ENCODE measurements at regions not wholly inside any gene's neighbourhood (a gene's known extent, or its start where the extent isn't known, plus 50 kb on each side); places are given as distances from the start of the nearest gene placed in this dataset.

GRCh38 chr3:82145742-82146141 is 384.3 kb upstream of the GBE1 start:
- ChIA-PET POLR2A (no interaction called here), CTCF (interaction anchor here (3.9 kb wide), 1 partner anchor 12 kb away, joined by 22 read pairs; no protein-coding TSS in a partner anchor)
- H3K9me3 ChIP-seq = no peaks in the 10 kb centered on the region
- DNase-seq (ENCODE audit: low read depth in 1 of 2, low spot score in 1 of 2) = no peak
- no peaks in the 10 kb centered on the region for H3K4me1 ChIP-seq
- no peak for FAIRE-seq
- H3K4me3 ChIP-seq = no peak overlapping the region
- no peak overlapping the region for H3K4me2 ChIP-seq
- 73% methylated on average over 2 of the region's 2 CpGs for WGBS (ENCODE audit: missing lambda C conversion rate)
- ATAC-seq = no peak
- no peak overlapping the region for H3K27ac ChIP-seq
- TF ChIP-seq JUN (IDR thresholded peaks at IDR 0.05) (no peak), CHD4 (IDR thresholded peaks at IDR 0.05; ENCODE audit: borderline replicate concordance) (no peak), PHF8 (IDR thresholded peaks at IDR 0.05; ENCODE audit: borderline replicate concordance, low read depth) (no peak), POLR2A (IDR thresholded peaks at IDR 0.05; ENCODE audit: low read length) (no peak), POLR2AphosphoS2 (conservative IDR thresholded peaks at IDR 0.05; ENCODE audit: low read length) (no peak), HOXB5 (CRISPR knock-in tag; IDR thresholded peaks at IDR 0.05) (no peak)
- TF ChIP-seq, protein P1, sequence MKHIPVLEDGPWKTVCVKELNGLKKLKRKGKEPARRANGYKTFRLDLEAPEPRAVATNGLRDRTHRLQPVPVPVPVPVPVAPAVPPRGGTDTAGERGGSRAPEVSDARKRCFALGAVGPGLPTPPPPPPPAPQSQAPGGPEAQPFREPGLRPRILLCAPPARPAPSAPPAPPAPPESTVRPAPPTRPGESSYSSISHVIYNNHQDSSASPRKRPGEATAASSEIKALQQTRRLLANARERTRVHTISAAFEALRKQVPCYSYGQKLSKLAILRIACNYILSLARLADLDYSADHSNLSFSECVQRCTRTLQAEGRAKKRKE (CRISPR knock-in tag; IDR thresholded peaks at IDR 0.05; ENCODE audit: low read depth) = no peak
- TF ChIP-seq, protein P2, sequence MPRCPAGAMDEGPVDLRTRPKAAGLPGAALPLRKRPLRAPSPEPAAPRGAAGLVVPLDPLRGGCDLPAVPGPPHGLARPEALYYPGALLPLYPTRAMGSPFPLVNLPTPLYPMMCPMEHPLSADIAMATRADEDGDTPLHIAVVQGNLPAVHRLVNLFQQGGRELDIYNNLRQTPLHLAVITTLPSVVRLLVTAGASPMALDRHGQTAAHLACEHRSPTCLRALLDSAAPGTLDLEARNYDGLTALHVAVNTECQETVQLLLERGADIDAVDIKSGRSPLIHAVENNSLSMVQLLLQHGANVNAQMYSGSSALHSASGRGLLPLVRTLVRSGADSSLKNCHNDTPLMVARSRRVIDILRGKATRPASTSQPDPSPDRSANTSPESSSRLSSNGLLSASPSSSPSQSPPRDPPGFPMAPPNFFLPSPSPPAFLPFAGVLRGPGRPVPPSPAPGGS (IDR thresholded peaks at IDR 0.05) = no peak

DNA sequence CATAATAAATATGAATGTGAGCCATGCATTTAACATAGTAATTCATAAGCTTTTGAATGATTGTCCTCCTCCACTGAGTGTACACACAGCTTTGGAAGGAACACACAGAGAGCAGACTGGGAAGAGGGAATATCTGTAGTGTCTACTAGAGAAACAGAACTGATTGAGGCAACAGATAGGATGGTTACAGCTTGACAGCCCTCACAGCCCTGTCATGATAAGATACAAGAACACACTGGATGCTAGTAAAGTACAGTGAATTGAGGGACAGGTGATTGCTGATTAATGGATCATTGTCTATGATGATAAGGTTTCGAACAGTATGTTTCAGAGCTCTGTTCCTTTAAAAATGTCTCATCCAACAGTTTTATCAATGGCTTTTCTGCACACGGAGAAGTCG is 383.4 kb upstream of the GBE1 start:
- no peak overlapping the region for H3K4me3 ChIP-seq
- no peak for DNase-seq (ENCODE audit: low read depth in 1 of 2, low spot score in 1 of 2)
- POLR2A ChIA-PET = no interaction called here
- no peaks in the 10 kb centered on the region for H3K9me3 ChIP-seq
- no peak overlapping the region for H3K4me2 ChIP-seq
- WGBS (ENCODE audit: missing lambda C conversion rate) = 46% methylated on average over 3 of the region's 3 CpGs
- CTCF ChIA-PET = interaction anchor here (1.5 to 3.9 kb wide), 2 partner anchors 11 to 12 kb away, joined by 3 to 22 read pairs; no protein-coding TSS in a partner anchor
- H3K4me1 ChIP-seq = no peaks in the 10 kb centered on the region
- H3K27ac ChIP-seq = no peak overlapping the region
- no peak for TF ChIP-seq EHF (CRISPR knock-in tag; IDR thresholded peaks at IDR 0.05)
- no peak for TF ChIP-seq MAX (IDR thresholded peaks at IDR 0.05)
- no peak for TF ChIP-seq SMC3 (IDR thresholded peaks at IDR 0.05)
- no peak for TF ChIP-seq RAD21 (conservative IDR thresholded peaks at IDR 0.05 in 1 of 2, IDR thresholded peaks at IDR 0.05 in 1 of 2)
- no peak for TF ChIP-seq KDM1A (IDR thresholded peaks at IDR 0.05; ENCODE audit: low read depth)
- no peak for TF ChIP-seq PHF8 (IDR thresholded peaks at IDR 0.05; ENCODE audit: borderline replicate concordance, low read depth)
- TF ChIP-seq RNF2 (IDR thresholded peaks at IDR 0.05; ENCODE audit: borderline replicate concordance, low read depth) = no peak
- TF ChIP-seq EHMT2 (IDR thresholded peaks at IDR 0.05; ENCODE audit: low read depth) = no peak
- no peak for TF ChIP-seq TP53 (CRISPR knock-in tag; IDR thresholded peaks at IDR 0.05)
- no peak for TF ChIP-seq JUN (IDR thresholded peaks at IDR 0.05)
- no peak for TF ChIP-seq MYC (IDR thresholded peaks at IDR 0.05; ENCODE audit: borderline replicate concordance, low read length)
- no peak for ATAC-seq
- no peak for FAIRE-seq

DNA sequence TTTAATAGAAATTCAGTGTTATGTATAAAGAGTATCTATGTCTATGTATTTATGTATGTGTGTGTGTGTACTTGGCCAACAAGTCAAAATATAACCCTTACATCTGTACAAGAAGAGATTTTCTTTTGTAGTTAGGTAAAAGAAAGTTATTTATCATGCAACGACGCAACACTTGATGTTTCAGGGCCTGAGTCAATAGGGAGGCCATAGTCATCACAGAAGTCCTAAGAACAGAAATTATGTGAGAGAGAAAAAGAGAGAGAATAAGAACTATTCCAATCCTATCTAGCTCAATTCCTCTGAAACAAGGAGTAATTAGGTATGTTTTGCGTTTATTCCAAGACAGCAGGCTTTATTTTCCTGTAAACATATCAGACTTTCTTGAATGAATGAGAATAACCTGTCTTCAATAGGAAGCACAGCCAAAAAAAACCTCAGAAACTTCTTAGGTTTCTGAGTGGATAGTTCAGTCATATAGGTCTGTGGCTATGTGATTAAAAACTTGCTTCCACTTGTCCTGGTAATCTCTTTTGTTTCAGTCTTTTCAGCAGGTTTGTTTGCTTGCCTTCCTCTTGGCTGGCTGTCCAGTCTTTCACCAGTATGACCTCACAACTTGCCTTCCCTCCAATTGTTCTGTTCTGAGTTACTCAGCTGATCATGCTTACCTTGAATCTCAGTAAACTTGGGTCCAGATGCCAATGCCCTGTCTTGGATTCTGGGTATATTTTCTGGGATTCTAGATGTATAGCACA is 382.4 kb upstream of the GBE1 start:
- Histone ChIP-seq H3K4me3 (no peak overlapping the region), H3K9me3 (no peaks in the 10 kb centered on the region), H3K4me2 (no peak overlapping the region), H3K4me1 (no peaks in the 10 kb centered on the region), H3K27ac (no peak overlapping the region)
- ChIA-PET POLR2A (no interaction called here), CTCF (interaction anchor here (1.5 to 3.9 kb wide), 2 partner anchors 11 to 13 kb away, joined by 3 to 22 read pairs; no protein-coding TSS in a partner anchor)
- DNase-seq (ENCODE audit: low read depth in 1 of 2, low spot score in 1 of 2) (no peak), FAIRE-seq (no peak), ATAC-seq (no peak)
- 67% methylated on average over 3 of the region's 3 CpGs for WGBS (ENCODE audit: missing lambda C conversion rate)
- TF ChIP-seq PBX3 (IDR thresholded peaks at IDR 0.05) = no peak
- TF ChIP-seq, protein P3, sequence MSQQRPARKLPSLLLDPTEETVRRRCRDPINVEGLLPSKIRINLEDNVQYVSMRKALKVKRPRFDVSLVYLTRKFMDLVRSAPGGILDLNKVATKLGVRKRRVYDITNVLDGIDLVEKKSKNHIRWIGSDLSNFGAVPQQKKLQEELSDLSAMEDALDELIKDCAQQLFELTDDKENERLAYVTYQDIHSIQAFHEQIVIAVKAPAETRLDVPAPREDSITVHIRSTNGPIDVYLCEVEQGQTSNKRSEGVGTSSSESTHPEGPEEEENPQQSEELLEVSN (IDR thresholded peaks at IDR 0.05; ENCODE audit: borderline replicate concordance, low read depth) = no peak
- no peak for TF ChIP-seq MAZ (IDR thresholded peaks at IDR 0.05; ENCODE audit: borderline replicate concordance, low read depth, low read length)
- no peak for TF ChIP-seq HDAC2 (IDR thresholded peaks at IDR 0.05)
- TF ChIP-seq CHD2 (IDR thresholded peaks at IDR 0.05; ENCODE audit: low read length, partially characterized antibody) = no peak
- no peak for TF ChIP-seq TFCP2L1 (CRISPR knock-in tag; IDR thresholded peaks at IDR 0.05)
- TF ChIP-seq EHF (CRISPR knock-in tag; IDR thresholded peaks at IDR 0.05) = no peak
- no peak for TF ChIP-seq HOXB5 (CRISPR knock-in tag; IDR thresholded peaks at IDR 0.05)
- TF ChIP-seq CHD4 (IDR thresholded peaks at IDR 0.05; ENCODE audit: borderline replicate concordance) = no peak
- TF ChIP-seq HOXA7 (CRISPR knock-in tag; IDR thresholded peaks at IDR 0.05) = no peak
- no peak for TF ChIP-seq REST (IDR thresholded peaks at IDR 0.05)
- no peak for TF ChIP-seq KDM1A (IDR thresholded peaks at IDR 0.05; ENCODE audit: low read depth)
- TF ChIP-seq FOSB (CRISPR knock-in tag; IDR thresholded peaks at IDR 0.05) = no peak
